Breast epithelium (tissue), 3 donors: ENCODE measurements at regions not wholly inside any gene's neighbourhood (a gene's known extent, or its start where the extent isn't known, plus 50 kb on each side); places are given as distances from the start of the nearest gene placed in this dataset.

ENCODE experiments used
- POLR2A ChIP-seq: fragments of 450-650 bp; IDR thresholded peaks from one replicate; pipeline ENCODE4 v1.6.1; 2016; ENCODE audit warnings: antibody characterized with exemption, mild to moderate bottlenecking, moderate library complexity
- TF ChIP-seq, protein P1 (sequence below), 3 donors: fragments of 450-650 bp; IDR thresholded peaks; one replicate each; pipeline ENCODE4 v1.5.1; 2016 to 2017; ENCODE audit warnings: antibody characterized with exemption in 3 of 3, mild to moderate bottlenecking in 3 of 3, moderate library complexity in 3 of 3

DNA sequence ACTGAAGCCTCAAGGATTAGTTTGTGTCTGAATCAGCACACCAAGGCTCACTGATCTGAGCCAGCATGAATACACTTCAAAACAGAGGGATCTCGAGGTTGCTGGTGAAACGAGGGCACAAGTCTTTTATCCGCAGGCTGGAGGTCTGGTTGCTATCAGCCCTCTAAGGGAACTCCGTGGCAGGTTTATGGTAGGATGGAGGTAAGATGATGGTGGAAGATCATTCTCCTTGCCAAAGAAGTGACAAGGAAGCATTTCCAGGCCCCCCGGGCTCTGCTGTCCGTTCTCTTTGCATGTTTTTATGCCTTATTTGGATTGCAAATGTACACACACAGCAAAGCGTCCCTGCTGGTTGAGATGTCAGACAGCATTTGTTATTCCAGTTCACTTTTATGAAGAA, 268.3 kb downstream of the ARHGAP12 start:
- TF ChIP-seq, protein P1, sequence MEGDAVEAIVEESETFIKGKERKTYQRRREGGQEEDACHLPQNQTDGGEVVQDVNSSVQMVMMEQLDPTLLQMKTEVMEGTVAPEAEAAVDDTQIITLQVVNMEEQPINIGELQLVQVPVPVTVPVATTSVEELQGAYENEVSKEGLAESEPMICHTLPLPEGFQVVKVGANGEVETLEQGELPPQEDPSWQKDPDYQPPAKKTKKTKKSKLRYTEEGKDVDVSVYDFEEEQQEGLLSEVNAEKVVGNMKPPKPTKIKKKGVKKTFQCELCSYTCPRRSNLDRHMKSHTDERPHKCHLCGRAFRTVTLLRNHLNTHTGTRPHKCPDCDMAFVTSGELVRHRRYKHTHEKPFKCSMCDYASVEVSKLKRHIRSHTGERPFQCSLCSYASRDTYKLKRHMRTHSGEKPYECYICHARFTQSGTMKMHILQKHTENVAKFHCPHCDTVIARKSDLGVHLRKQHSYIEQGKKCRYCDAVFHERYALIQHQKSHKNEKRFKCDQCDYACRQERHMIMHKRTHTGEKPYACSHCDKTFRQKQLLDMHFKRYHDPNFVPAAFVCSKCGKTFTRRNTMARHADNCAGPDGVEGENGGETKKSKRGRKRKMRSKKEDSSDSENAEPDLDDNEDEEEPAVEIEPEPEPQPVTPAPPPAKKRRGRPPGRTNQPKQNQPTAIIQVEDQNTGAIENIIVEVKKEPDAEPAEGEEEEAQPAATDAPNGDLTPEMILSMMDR (IDR thresholded peaks at IDR 0.05), result no peak
- TF ChIP-seq POLR2A, result no peak
